Ectodermal cell (in vitro differentiated cells): ENCODE measurements at regions not wholly inside any gene's neighbourhood (a gene's known extent, or its start where the extent isn't known, plus 50 kb on each side); places are given as distances from the start of the nearest gene placed in this dataset.

ENCODE experiments used
- H3K27ac ChIP-seq: 2 replicates; pipeline ENCODE4 v1.7.0; 2013; ENCODE audit warnings: mild to moderate bottlenecking, low read depth, low read length; ENCODE audit not compliant: insufficient read depth, poor library complexity, severe bottlenecking
- H3K27me3 ChIP-seq: 2 replicates; pipeline ENCODE4 v1.7.0; 2013; ENCODE audit warnings: mild to moderate bottlenecking, low read length; ENCODE audit not compliant: insufficient read depth, control insufficient read depth, poor library complexity, severe bottlenecking
- H3K36me3 ChIP-seq: one replicate; pipeline ENCODE4 v1.7.0; 2013; ENCODE audit warnings: low read length; ENCODE audit not compliant: control insufficient read depth, insufficient read depth
- H3K4me1 ChIP-seq: one replicate; pipeline ENCODE4 v1.7.0; 2013; ENCODE audit warnings: low read length; ENCODE audit not compliant: control insufficient read depth, insufficient read depth
- H3K4me3 ChIP-seq: 2 replicates; pipeline ENCODE4 v1.7.0; 2013; ENCODE audit warnings: low read depth, low read length, control low read depth; ENCODE audit not compliant: insufficient read depth
- H3K9me3 ChIP-seq: 2 replicates; pipeline ENCODE4 v1.7.0; 2013; ENCODE audit warnings: mild to moderate bottlenecking, low read length, moderate library complexity; ENCODE audit not compliant: control insufficient read depth
- whole genome bisulfite sequencing, 2 experiments: methylation state at CpG; one replicate each; pipeline ENCODE4 v1.1.7; 2013; ENCODE audit warnings: missing lambda C conversion rate in 2 of 2; 5-methylcytosine and 5-hydroxymethylcytosine counted together

DNA sequence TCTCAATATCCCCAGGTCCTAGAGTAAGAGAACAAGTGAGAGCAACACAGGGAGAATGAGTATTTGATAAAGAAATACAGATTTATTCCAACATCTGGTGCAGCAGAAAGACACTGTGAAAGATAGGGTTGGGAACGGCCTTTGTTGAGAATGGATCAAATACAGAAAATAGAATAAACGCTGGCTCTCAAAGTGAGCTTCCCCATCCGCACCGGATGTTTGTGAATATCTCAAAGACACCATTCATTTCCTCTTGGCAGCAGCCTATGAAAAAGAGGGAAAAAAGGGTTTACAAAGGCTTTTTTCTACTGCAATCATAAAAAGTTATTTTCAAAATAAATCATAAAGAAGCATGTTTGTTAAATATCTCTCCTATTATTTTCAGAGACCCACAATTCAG is 279.3 kb downstream of the CASP12 start:
- H3K36me3 ChIP-seq, result no peaks in the 10 kb centered on the region
- H3K4me3 ChIP-seq, result no peak overlapping the region
- H3K27me3 ChIP-seq, result no peaks in the 10 kb centered on the region
- WGBS, 2 experiments, result 98 to 100% methylated on average over 4 of the region's 4 CpGs
- no peaks in the 10 kb centered on the region for H3K9me3 ChIP-seq
- H3K27ac ChIP-seq, result no peak overlapping the region
- H3K4me1 ChIP-seq, result no peaks in the 10 kb centered on the region

DNA sequence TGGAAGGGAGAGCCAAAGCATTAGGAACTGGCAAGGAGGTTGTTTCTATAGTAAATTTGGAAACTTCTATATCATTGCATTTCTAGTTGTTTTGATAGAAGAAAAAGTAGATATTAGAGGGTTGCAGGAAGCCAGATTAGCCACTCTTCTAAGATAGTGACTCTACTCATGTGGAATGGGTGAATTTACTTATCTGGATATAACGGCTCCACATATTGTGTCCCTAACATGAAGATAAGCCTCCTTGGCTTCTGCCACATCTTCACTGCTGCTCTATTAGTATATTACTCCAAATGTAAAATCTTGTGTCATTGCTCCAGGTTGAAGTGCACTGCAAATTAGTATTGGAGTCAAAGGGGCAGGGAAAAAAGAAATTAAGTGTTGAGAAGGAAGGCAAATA is 283.3 kb downstream of the CASP12 start:
- no peaks in the 10 kb centered on the region for H3K4me1 ChIP-seq
- WGBS, 2 experiments, result 100% methylated on average over 1 of the region's 1 CpG

DNA sequence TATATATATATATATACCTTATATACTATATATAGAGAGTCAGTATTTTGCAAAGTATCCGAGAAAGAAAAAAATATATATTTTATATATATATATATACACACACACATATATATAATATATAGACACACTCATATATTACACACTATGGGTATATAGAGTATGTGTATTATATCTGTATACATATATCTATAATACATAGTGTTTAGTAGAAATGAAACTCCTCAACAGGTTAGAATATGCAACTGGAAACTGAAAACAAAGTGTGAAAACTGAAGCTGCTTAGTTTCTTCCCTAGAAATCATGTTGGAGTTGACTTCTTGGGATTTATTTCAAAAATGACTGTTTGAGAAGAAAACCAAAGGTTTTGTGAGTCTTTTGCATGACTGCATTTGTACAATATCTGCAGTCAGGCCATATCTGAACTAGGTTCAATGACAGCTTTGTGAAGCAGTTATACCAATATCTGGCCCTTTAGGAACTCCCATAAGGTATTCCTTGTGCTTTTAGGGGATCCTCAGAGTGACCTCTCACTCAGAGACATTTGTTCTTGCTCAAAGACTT is 284.1 kb downstream of the CASP12 start:
- H3K27ac ChIP-seq, result no peak overlapping the region
- H3K36me3 ChIP-seq, result no peaks in the 10 kb centered on the region
- no peak overlapping the region for H3K4me3 ChIP-seq
- no peaks in the 10 kb centered on the region for H3K4me1 ChIP-seq
- no CpG with 5 or more reads among the region's 1 CpG for WGBS, 2 experiments
- no peaks in the 10 kb centered on the region for H3K9me3 ChIP-seq
- H3K27me3 ChIP-seq, result no peaks in the 10 kb centered on the region

More for the DNA sequence above, 283.3 kb downstream of the CASP12 start:
- no peak overlapping the region for H3K4me3 ChIP-seq
- no peaks in the 10 kb centered on the region for H3K36me3 ChIP-seq
- no peaks in the 10 kb centered on the region for H3K27me3 ChIP-seq
- H3K9me3 ChIP-seq, result no peaks in the 10 kb centered on the region
- no peak overlapping the region for H3K27ac ChIP-seq

DNA sequence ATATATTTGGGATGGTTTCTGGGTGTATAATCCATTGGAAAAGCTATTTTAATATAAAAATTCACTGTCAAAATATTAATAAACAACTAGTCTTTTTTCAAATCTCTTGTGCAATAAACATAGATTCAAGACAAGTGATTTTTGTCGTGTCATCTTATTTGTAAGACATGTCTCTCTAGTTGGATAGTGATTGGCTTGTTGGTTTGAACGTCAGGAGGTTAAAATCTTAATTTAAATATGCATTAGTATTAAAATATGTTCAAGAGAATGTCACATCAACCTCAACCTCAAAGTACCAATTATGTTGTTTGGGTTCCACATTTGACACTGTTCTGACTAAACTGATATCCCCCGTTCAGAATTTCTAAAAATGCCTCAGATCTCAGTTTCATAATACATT is 287.6 kb downstream of the CASP12 start:
- Histone ChIP-seq H3K4me3 (no peak overlapping the region), H3K27ac (no peak overlapping the region), H3K9me3 (no peaks in the 10 kb centered on the region), H3K4me1 (no peaks in the 10 kb centered on the region), H3K27me3 (no peaks in the 10 kb centered on the region), H3K36me3 (no peaks in the 10 kb centered on the region)
- 81% methylated on average over 2 of the region's 3 CpGs; no CpG with 5 or more reads in 1 of the 2 experiments for WGBS, 2 experiments

DNA sequence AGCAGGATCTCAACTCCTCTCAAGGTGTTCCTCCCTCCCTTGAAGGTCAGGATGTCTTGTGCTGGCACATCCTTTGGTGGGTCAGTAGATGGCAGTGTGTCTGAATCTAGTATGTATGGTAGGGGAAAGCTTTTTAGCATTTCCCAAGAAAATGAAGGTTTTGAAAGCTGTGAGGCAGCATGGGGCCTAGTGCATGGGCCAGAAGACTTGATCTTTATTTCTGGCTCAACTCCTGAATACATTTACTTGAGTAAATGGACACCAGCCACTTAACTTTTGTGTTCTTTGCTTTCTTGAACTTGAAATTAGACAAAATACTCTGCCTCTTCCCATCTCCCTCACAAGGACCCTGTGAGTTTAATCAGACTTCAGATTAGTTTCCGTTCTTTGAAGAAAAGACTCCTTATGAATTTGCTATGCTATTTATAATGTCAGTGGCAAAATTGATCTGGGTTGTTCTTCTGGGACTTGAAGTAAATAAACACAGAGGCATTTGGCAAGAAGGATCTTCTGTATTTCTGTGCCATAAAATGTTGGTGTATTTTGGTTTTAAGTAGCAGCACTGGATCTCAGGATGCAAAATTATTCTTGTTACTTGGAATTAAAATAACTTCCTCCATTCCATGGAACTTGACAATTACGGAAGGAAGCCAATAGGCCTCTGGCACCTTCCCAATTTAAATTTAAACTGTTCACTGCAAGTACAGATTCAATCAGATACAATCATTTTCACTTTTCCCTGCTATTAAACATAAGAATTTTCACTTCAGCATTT is 288.8 kb downstream of the CASP12 start:
- 94 to 95% methylated on average over 2 of the region's 2 CpGs for WGBS, 2 experiments
- no peaks in the 10 kb centered on the region for H3K9me3 ChIP-seq
- H3K36me3 ChIP-seq, result no peaks in the 10 kb centered on the region
- no peak overlapping the region for H3K27ac ChIP-seq
- no peaks in the 10 kb centered on the region for H3K27me3 ChIP-seq
- H3K4me1 ChIP-seq, result no peaks in the 10 kb centered on the region
- no peak overlapping the region for H3K4me3 ChIP-seq

DNA sequence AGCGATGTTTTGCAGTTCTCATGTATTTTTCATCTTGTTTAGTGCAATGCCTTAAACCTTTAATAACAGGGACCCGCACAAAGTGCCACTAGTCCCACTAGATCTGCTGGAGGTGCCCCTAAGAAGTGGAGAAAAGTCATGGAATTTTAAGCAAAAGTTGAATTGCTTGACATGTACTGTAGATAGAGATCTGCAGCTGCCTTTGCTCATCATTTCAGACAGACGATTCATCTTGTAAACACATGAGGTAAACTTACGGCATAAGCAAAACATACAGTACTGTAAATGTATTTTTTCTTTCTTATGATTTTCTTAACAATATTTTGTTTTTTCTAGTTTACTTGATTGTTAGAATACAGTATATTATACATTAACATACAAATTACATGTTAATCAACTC is 295.6 kb downstream of the CASP12 start:
- Histone ChIP-seq H3K27ac (no peak overlapping the region), H3K4me1 (no peaks in the 10 kb centered on the region), H3K36me3 (no peaks in the 10 kb centered on the region), H3K9me3 (no peaks in the 10 kb centered on the region), H3K27me3 (no peaks in the 10 kb centered on the region), H3K4me3 (no peak overlapping the region)
- 89 to 98% methylated on average over 3 of the region's 4 CpGs for WGBS, 2 experiments

DNA sequence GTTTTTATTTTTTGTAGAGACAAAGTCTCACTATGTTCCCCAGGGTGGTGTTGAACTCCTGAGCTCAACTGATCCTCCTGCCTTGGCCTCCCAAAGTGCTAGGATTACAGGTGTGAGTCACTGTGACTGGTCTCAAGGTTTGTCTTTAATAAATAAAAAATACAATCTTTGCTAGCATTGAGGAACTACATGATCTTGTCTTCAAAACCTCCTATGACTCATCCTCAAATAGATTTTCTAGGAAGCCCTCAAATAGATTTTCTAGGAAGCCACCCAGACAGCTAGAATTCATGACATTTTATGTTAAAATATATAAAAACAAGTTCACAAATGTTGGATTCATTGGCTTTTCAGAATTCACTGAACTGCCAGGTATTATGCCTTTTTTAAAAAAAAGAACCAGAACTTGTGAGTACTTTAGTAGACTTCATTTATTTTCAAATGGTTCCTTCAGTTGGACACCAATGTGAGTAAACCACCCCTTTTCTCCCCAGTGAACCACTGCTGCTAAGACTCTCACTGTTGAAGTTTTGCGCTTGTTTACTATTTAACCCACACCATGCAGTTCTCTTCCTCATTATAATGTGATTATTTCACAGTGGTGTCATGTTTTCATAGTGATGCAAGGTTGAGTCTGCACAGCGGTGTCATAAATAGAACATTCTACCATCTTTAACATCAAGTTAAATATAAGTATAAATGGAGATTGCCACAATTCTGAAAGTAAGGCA is 303.9 kb downstream of the CASP12 start:
- Histone ChIP-seq H3K4me3 (no peak overlapping the region), H3K27me3 (no peaks in the 10 kb centered on the region), H3K9me3 (no peaks in the 10 kb centered on the region), H3K36me3 (no peaks in the 10 kb centered on the region), H3K4me1 (no peaks in the 10 kb centered on the region), H3K27ac (no peak overlapping the region)
- WGBS, 2 experiments, result 70% methylated on average over 1 of the region's 2 CpGs; no CpG with 5 or more reads in 1 of the 2 experiments

DNA sequence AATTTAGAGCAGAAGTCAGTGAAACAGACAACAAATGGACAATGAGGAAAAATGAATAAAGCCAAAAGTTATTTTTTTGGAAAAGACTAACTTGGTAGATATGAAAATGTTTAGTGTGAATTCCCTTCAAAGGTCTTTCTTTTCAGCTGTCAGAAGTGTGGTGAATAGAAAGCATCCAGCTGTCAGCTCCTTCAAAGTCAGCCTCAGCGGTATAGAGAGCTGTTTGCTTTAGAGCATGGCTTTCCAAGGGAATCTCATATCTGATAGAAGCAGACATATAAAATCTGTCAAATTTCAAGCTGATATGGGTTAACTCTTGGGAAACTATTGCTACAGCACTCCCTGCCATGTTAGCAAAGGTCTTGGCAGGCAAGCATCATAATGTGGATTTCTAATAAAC is 309.3 kb downstream of the CASP12 start:
- H3K9me3 ChIP-seq, result no peaks in the 10 kb centered on the region
- no peaks in the 10 kb centered on the region for H3K4me1 ChIP-seq
- H3K27ac ChIP-seq, result no peak overlapping the region
- WGBS, 2 experiments, result 56 to 65% methylated on average over 1 of the region's 1 CpG
- H3K36me3 ChIP-seq, result no peaks in the 10 kb centered on the region
- H3K4me3 ChIP-seq, result no peak overlapping the region
- no peaks in the 10 kb centered on the region for H3K27me3 ChIP-seq

DNA sequence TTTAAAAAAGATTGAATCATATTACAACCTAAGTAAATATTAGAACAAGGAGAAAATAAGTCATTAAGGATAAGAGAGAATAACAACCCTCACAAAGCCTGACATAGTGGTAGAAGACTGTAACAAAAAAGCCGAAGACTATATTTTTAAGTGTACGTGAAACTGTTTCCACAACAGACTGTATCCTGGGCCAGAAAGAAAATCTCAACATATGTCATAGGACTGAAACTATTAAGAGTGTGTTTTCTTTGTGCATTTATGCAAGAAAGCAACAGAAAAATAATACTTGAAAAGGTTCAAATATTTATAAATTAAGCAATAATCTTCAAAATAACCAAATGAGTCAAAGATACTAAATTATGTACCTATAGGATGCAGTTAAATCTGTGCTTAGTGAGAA is 309.8 kb downstream of the CASP12 start:
- H3K36me3 ChIP-seq, result no peaks in the 10 kb centered on the region
- no peak overlapping the region for H3K4me3 ChIP-seq
- WGBS, 2 experiments, result 79 to 81% methylated on average over 2 of the region's 2 CpGs
- no peak overlapping the region for H3K27ac ChIP-seq
- no peaks in the 10 kb centered on the region for H3K9me3 ChIP-seq
- H3K27me3 ChIP-seq, result no peaks in the 10 kb centered on the region
- no peaks in the 10 kb centered on the region for H3K4me1 ChIP-seq

DNA sequence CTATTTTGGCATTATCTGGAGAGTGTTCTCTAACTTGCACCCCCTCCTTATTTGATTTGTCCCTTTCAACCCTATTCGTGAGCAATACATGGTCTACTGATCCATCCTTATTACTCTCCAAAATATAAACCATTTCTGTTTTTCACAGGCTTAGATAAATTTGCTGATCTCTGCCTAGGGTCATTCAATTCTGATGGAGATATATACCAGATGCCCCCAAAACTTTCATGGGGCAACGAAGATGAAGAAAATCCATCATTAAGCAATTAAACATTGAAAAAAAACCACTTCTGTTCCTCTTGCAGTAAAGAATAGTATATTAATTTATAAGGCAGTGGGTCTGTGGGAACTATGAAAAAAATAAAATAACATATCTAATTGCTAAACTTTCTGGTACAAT is 313.4 kb downstream of the CASP12 start:
- WGBS, 2 experiments, result 66 to 96% methylated on average over 2 of the region's 2 CpGs
- H3K27ac ChIP-seq, result no peak overlapping the region

More for the DNA sequence above, 313.4 kb downstream of the CASP12 start:
- H3K4me3 ChIP-seq, result no peak overlapping the region
- H3K4me1 ChIP-seq, result peaks cover 6% of the 10 kb centered on the region
- no peaks in the 10 kb centered on the region for H3K36me3 ChIP-seq
- H3K9me3 ChIP-seq, result no peaks in the 10 kb centered on the region
- H3K27me3 ChIP-seq, result no peaks in the 10 kb centered on the region
